PC-3 (cell line): ENCODE measurements at regions not wholly inside any gene's neighbourhood (a gene's known extent, or its start where the extent isn't known, plus 50 kb on each side); places are given as distances from the start of the nearest gene placed in this dataset.

Experiments used
- ATAC-seq: fragments of 200-7000 bp; cut with Tn5 transposase; 2 replicates; pipeline ENCODE4 v1.9.1; 2020; ENCODE audit warnings: mild to moderate bottlenecking, moderate library complexity
- BruUV-seq: library from RNA; stranded (reverse); fragments of 400-500 nt; replicated peaks from 2 replicates; lab custom pipeline; 2021; lab: Mats Ljungman, UMichigan
- CTCF ChIA-PET: fragments of 300-600 bp; sonication (Branson Sonifier 250); formaldehyde crosslinking; loops from one replicate; lab custom pipeline; 2022; ENCODE audit warnings: antibody characterized with exemption; lab: Charles Lee
- POLR2A ChIA-PET: fragments of 300-600 bp; sonication (Branson Sonifier 250); formaldehyde crosslinking; loops from one replicate; lab custom pipeline; 2022; ENCODE audit warnings: antibody characterized with exemption; ENCODE audit not compliant: unreplicated experiment; lab: Charles Lee
- DNase-seq: peaks from one replicate; pipeline ENCODE4 v3.0.0-alpha.2; 2015
- H2AFZ ChIP-seq: fragments of 300-600 bp; sonication (generic); 2 replicates; pipeline ENCODE4 v1.6.0; 2016; ENCODE audit warnings: antibody characterized with exemption, low read length
- H3F3A ChIP-seq: fragments of 300-600 bp; sonication (generic); one replicate; pipeline ENCODE4 v1.6.0; 2017; ENCODE audit warnings: antibody characterized with exemption, low read length, control low read depth, mild to moderate bottlenecking; ENCODE audit not compliant: unreplicated experiment
- H3K27ac ChIP-seq: fragments of 300-600 bp; sonication (generic); 2 replicates; pipeline ENCODE4 v1.5.1; 2016; ENCODE audit warnings: mild to moderate bottlenecking, low read length
- H3K27me3 ChIP-seq: fragments of 300-600 bp; sonication (generic); 2 replicates; pipeline ENCODE4 v1.6.1; 2016; ENCODE audit warnings: low read length, mixed read lengths
- H3K36me3 ChIP-seq: fragments of 300-600 bp; sonication (generic); 2 replicates; pipeline ENCODE4 v1.6.1; 2016; ENCODE audit warnings: low read depth, mixed run types, low read length, mixed read lengths
- H3K4me1 ChIP-seq: fragments of 300-600 bp; sonication (generic); 2 replicates; pipeline ENCODE4 v1.5.1; 2016; ENCODE audit warnings: low read length; ENCODE audit not compliant: insufficient read depth
- H3K4me2 ChIP-seq: fragments of 300-600 bp; sonication (generic); 2 replicates; pipeline ENCODE4 v1.6.0; 2016; ENCODE audit warnings: low read length
- H3K4me3 ChIP-seq: fragments of 300-600 bp; sonication (generic); 2 replicates; pipeline ENCODE4 v1.5.1; 2016; ENCODE audit warnings: mild to moderate bottlenecking, low read length, mixed read lengths
- H3K79me2 ChIP-seq: fragments of 300-600 bp; sonication (generic); 2 replicates; pipeline ENCODE4 v1.6.1; 2017; ENCODE audit warnings: low read length, mixed read lengths
- H3K9ac ChIP-seq: fragments of 300-600 bp; sonication (generic); 2 replicates; pipeline ENCODE4 v1.6.0; 2016; ENCODE audit warnings: mild to moderate bottlenecking, low read length
- H3K9me2 ChIP-seq: fragments of 300-600 bp; sonication (generic); replicated peaks from 2 replicates; pipeline ENCODE4 v1.6.1; 2016; ENCODE audit warnings: mixed run types, low read length, mixed read lengths
- H3K9me3 ChIP-seq: fragments of 300-600 bp; sonication (generic); 2 replicates; pipeline ENCODE4 v1.6.1; 2016; ENCODE audit warnings: low read length, mixed read lengths
- H4K20me1 ChIP-seq: fragments of 300-600 bp; sonication (generic); 2 replicates; pipeline ENCODE4 v1.6.1; 2016; ENCODE audit warnings: low read length, mixed read lengths
- EZH2 ChIP-seq: fragments of 300-600 bp; sonication (generic); IDR thresholded peaks from one replicate; pipeline ENCODE4 v1.6.1; 2017; ENCODE audit warnings: antibody characterized with exemption, mild to moderate bottlenecking, low read length; ENCODE audit not compliant: unreplicated experiment
- EZH2phosphoT487 ChIP-seq: fragments of 300-600 bp; sonication (generic); IDR thresholded peaks from 2 replicates; pipeline ENCODE4 v1.6.1; 2018; ENCODE audit warnings: mild to moderate bottlenecking, antibody characterized with exemption, low read length, borderline replicate concordance
- intact Hi-C: fragments of 100-400 bp; cut with micrococcal nuclease; formaldehyde crosslinking; loops from 2 replicates; pipeline ENCODE4 v1.9.0; 2023
- TF ChIP-seq, protein P1 (sequence below): fragments of 300-600 bp; sonication (generic); conservative IDR thresholded peaks from 2 replicates; pipeline ENCODE4 v1.5.1; 2017; ENCODE audit warnings: antibody characterized with exemption, low read depth, mild to moderate bottlenecking, low read length

DNA sequence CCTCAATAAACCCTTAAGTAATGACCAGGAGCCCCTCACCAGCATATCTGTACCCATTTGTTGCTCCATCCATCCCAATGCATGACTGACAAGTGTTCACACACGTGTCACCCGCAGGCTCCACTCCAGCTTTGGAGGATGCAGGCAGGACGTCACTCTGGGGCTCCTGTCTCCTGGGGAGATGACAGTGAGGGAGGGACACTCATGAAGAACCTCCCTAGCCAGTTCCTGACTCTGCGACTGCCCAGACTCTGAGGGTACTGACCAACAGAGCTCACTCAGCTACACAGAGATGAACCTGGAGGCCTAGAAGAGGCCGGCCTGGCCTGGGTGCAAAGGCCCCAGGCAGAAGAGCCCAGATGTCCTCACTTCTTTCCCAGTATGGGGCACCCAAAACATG, 135.1 kb upstream of the RET start:
- intact Hi-C loops: no loop called here
- Histone ChIP-seq H4K20me1 (no peaks in the 10 kb centered on the region), H3K36me3 (no peaks in the 10 kb centered on the region), H3K27me3 (peaks cover 55% of the 10 kb centered on the region), H3K27ac (no peak overlapping the region), H3K4me1 (no peaks in the 10 kb centered on the region), H2AFZ (no peak overlapping the region), H3K9ac (no peak overlapping the region), H3K9me3 (no peaks in the 10 kb centered on the region), H3K4me3 (no peak overlapping the region), H3K79me2 (no peaks in the 10 kb centered on the region), H3F3A (no peaks in the 10 kb centered on the region), H3K9me2 (no peaks in the 10 kb centered on the region), H3K4me2 (no peak overlapping the region)
- BruUV-seq: no TSS peak
- ATAC-seq (no peak), DNase-seq (no peak)
- CTCF ChIA-PET: no interaction called here
- POLR2A ChIA-PET: no interaction called here
- TF ChIP-seq, protein P1, sequence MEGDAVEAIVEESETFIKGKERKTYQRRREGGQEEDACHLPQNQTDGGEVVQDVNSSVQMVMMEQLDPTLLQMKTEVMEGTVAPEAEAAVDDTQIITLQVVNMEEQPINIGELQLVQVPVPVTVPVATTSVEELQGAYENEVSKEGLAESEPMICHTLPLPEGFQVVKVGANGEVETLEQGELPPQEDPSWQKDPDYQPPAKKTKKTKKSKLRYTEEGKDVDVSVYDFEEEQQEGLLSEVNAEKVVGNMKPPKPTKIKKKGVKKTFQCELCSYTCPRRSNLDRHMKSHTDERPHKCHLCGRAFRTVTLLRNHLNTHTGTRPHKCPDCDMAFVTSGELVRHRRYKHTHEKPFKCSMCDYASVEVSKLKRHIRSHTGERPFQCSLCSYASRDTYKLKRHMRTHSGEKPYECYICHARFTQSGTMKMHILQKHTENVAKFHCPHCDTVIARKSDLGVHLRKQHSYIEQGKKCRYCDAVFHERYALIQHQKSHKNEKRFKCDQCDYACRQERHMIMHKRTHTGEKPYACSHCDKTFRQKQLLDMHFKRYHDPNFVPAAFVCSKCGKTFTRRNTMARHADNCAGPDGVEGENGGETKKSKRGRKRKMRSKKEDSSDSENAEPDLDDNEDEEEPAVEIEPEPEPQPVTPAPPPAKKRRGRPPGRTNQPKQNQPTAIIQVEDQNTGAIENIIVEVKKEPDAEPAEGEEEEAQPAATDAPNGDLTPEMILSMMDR: no peak
- no peak for TF ChIP-seq EZH2phosphoT487
- TF ChIP-seq EZH2: no peak

GRCh38 chr10:42942279-42942950, 134.5 kb upstream of the RET start:
- CTCF ChIA-PET: no interaction called here
- Histone ChIP-seq H3K4me3 (no peak overlapping the region), H3K9me3 (no peaks in the 10 kb centered on the region), H3K27me3 (peaks cover 53% of the 10 kb centered on the region), H3F3A (no peaks in the 10 kb centered on the region), H3K4me2 (no peak overlapping the region), H4K20me1 (no peaks in the 10 kb centered on the region), H3K27ac (no peak overlapping the region), H3K9me2 (no peaks in the 10 kb centered on the region), H3K79me2 (no peaks in the 10 kb centered on the region), H2AFZ (no peak overlapping the region), H3K36me3 (no peaks in the 10 kb centered on the region), H3K9ac (no peak overlapping the region), H3K4me1 (no peaks in the 10 kb centered on the region)
- ATAC-seq: no peak
- TF ChIP-seq EZH2 (no peak), EZH2phosphoT487 (no peak)
- no TSS peak for BruUV-seq
- POLR2A ChIA-PET: no interaction called here
- intact Hi-C loops: no loop called here
- no peak for DNase-seq

DNA sequence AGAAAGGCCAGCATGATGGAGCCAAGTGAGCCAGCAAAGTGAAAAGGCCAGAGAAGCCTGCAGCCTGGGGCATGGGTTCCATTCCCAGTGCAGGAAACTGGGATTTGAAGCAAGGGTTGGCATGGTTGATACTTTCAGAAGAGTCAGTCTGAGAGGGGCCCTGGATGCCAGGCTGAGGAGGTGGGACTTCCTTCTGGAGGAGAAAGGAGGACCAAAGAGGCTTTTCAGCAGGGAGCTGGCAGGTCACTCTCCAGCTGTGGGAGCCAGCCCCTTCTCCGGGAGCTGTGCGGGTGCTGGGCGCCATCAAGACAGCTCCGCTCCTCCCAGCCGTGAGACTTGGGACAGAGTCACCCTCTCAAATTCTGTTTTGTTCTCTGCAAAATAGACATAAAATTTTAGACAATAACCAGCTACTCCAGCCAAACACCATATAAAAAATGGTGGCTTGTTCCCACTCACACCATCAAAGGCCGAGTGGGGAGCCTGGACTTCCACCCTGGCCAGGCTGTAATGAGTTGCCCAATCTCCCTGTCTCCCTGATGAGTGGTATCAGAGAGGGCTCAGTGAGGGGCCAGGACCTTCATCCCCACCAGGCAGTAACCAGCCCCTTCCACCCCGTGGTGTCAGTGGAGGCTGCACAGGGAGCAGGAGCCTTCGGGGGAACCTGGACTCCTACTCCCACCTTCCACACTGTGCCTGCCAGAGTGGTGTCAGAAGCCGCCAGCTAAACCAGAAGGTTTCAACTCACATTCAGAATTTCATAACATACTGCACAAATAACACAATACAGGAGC, 133.6 kb upstream of the RET start:
- Histone ChIP-seq H3K27ac (no peak overlapping the region), H3K79me2 (no peaks in the 10 kb centered on the region), H3K27me3 (peaks cover 55% of the 10 kb centered on the region), H3K9me2 (no peaks in the 10 kb centered on the region), H3K4me2 (no peak overlapping the region), H3K4me1 (no peaks in the 10 kb centered on the region), H3K9me3 (no peaks in the 10 kb centered on the region), H3K36me3 (no peaks in the 10 kb centered on the region), H3K9ac (no peak overlapping the region), H4K20me1 (no peaks in the 10 kb centered on the region), H3K4me3 (no peak overlapping the region), H2AFZ (no peak overlapping the region), H3F3A (no peaks in the 10 kb centered on the region)
- no peak for DNase-seq
- ChIA-PET POLR2A (no interaction called here), CTCF (no interaction called here)
- BruUV-seq: no TSS peak
- ATAC-seq: no peak
- TF ChIP-seq, protein P1: no peak
- TF ChIP-seq EZH2: no peak
- TF ChIP-seq EZH2phosphoT487: no peak
- intact Hi-C loops: no loop called here
